Body of pancreas (tissue), 4 donors: ENCODE measurements at regions not wholly inside any gene's neighbourhood (a gene's known extent, or its start where the extent isn't known, plus 50 kb on each side); places are given as distances from the start of the nearest gene placed in this dataset.

Experiments used
- ATAC-seq: fragments of 150-250 bp; one replicate; pipeline ENCODE4 v1.9.1; 2016
- DNase-seq, 4 donors: peaks; one replicate each; pipeline ENCODE4 v3.0.0-alpha.2; 2019
- H3K27ac ChIP-seq, 4 donors: fragments of 200-600 bp; sonication (generic); 1 replicate in 3 of 4; 2 replicates in 1 of 4; pipeline versions ENCODE4 v1.5.1 to v1.6.1; 2016 to 2019; ENCODE audit warnings: mild to moderate bottlenecking in 1 of 4, mixed read lengths in 1 of 4, moderate library complexity in 1 of 4
- H3K27me3 ChIP-seq, 2 donors: fragments of 200-600 bp; sonication (generic); one replicate each; pipeline ENCODE4 v1.6.0; 2016; ENCODE audit warnings: mild to moderate bottlenecking in 1 of 2
- H3K36me3 ChIP-seq, 2 donors: fragments of 200-600 bp; sonication (generic); replicated peaks in 1 of 2; 2 replicates each; pipeline ENCODE4 v1.5.1; 2016; ENCODE audit warnings: low read depth in 2 of 2; ENCODE audit not compliant: insufficient read depth in 1 of 2
- H3K4me1 ChIP-seq: fragments of 200-600 bp; sonication (generic); one replicate; pipeline ENCODE4 v1.6.0; 2016
- H3K4me3 ChIP-seq, 2 donors: fragments of 200-600 bp; sonication (generic); 1 replicate in 1 of 2; 2 replicates in 1 of 2; pipeline ENCODE4 v1.5.1; 2016 to 2019
- H3K9me3 ChIP-seq, 3 donors: fragments of 200-600 bp; sonication (generic); 1 replicate in 2 of 3; 2 replicates in 1 of 3; pipeline ENCODE4 v1.5.1; 2016
- POLR2A ChIP-seq, 3 donors: fragments of 450-650 bp; IDR thresholded peaks; one replicate each; pipeline ENCODE4 v1.6.1; 2016; ENCODE audit warnings: antibody characterized with exemption in 3 of 3, mild to moderate bottlenecking in 2 of 3
- WGBS, 2 donors: methylation state at CpG; one replicate each; pipeline ENCODE4 v1.1.5; 2017; 5-methylcytosine and 5-hydroxymethylcytosine counted together
- intact Hi-C: fragments of 100-400 bp; cut with DNase I; formaldehyde crosslinking; loops from one replicate; pipeline ENCODE4 v1.15.1; 2023
- TF ChIP-seq, protein P1 (sequence below), 7 experiments: fragments of 450-650 bp in 4 of 7; fragments of 200-600 bp in 3 of 7; sonication (generic) in 3 of 7; IDR thresholded peaks; one replicate each; pipeline ENCODE4 v1.5.1; 2016 to 2019; ENCODE audit warnings: antibody characterized with exemption in 7 of 7

DNA sequence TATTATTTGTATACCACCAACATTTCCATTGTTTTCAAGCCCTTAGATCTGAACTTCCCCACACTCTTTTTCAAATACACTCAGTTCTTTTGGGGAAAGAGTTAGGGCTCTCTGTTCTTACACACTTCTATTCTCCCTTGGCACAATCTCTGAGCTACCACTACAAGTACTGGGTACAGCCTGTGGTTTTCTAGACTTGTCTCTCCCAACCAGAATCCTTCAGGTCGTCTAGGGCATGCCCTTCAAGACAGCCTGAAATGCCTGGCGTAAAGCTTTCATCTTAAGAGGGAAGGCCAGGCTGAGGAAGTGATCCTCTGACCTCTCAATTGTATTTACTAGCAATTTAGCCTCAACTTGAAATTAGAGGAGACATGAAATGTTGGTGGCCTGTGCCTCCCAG, 1442.0 kb downstream of the AACS start:
- Histone ChIP-seq H3K36me3 (no peaks in the 10 kb centered on the region), H3K27ac (no peak overlapping the region), H3K4me3 (no peak overlapping the region), H3K4me1 (peaks cover 5% of the 10 kb centered on the region), H3K27me3 (no peaks in the 10 kb centered on the region), H3K9me3 (no peaks in the 10 kb centered on the region)
- DNase-seq (no peak), ATAC-seq (no peak)
- no peak for TF ChIP-seq POLR2A (IDR thresholded peaks at IDR 0.05)
- TF ChIP-seq, protein P1, sequence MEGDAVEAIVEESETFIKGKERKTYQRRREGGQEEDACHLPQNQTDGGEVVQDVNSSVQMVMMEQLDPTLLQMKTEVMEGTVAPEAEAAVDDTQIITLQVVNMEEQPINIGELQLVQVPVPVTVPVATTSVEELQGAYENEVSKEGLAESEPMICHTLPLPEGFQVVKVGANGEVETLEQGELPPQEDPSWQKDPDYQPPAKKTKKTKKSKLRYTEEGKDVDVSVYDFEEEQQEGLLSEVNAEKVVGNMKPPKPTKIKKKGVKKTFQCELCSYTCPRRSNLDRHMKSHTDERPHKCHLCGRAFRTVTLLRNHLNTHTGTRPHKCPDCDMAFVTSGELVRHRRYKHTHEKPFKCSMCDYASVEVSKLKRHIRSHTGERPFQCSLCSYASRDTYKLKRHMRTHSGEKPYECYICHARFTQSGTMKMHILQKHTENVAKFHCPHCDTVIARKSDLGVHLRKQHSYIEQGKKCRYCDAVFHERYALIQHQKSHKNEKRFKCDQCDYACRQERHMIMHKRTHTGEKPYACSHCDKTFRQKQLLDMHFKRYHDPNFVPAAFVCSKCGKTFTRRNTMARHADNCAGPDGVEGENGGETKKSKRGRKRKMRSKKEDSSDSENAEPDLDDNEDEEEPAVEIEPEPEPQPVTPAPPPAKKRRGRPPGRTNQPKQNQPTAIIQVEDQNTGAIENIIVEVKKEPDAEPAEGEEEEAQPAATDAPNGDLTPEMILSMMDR (IDR thresholded peaks at IDR 0.05) = no peak
- intact Hi-C loops = no loop called here
- WGBS, 2 donors = 63 to 66% methylated on average over 2 of the region's 2 CpGs

DNA sequence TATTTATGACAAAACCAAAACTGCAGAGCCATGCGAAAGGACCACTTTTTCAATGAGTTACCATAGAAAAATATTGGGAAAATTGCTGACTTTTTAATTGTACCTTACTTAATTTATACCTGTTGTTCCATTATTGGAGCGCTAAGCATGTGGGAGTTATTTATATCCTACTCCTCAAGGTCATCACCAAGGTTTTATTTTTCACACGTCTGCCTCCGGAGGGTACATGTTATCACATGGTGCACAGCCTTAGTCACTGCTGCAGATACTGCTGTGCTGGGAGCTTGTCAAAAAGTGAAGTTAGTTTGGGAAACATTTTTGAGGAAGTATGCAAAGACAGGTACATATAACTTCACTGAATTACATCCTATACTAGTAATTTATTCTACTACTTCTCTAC, 1444.3 kb downstream of the AACS start:
- intact Hi-C loops = no loop called here
- no peak for ATAC-seq
- Histone ChIP-seq H3K9me3 (no peaks in the 10 kb centered on the region), H3K4me1 (peaks cover 5% of the 10 kb centered on the region), H3K27me3 (no peaks in the 10 kb centered on the region), H3K4me3 (no peak overlapping the region), H3K27ac (no peak overlapping the region), H3K36me3 (no peaks in the 10 kb centered on the region)
- DNase-seq = peak in 3 of 4 donors; percentile 6 to 17 (median 9)
- TF ChIP-seq, protein P1 (IDR thresholded peaks at IDR 0.05) = no peak
- TF ChIP-seq POLR2A (IDR thresholded peaks at IDR 0.05) = no peak
- WGBS, 2 donors = 32 to 36% methylated on average over 4 of the region's 4 CpGs

DNA sequence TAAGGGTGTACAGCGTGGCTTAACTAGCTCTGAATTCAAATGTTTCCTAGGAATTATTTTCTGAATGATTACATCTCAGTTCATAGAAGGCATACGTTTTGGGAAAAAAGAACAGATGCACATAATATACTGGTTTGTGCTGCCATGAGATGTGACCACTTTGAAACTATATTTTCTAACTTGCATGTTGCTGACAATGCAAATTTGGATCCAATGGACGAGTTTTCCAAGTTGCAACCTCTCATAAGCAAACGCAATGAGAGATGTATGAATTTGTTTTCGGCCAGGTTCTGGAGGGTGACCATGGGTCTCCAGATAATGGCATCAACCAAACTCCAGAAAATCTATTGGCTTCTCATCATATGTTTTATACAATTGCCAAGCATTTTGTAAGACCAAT, 1445.4 kb downstream of the AACS start:
- Histone ChIP-seq H3K27me3 (no peaks in the 10 kb centered on the region), H3K9me3 (no peaks in the 10 kb centered on the region), H3K4me1 (peaks cover 5% of the 10 kb centered on the region), H3K27ac (no peak overlapping the region), H3K4me3 (no peak overlapping the region), H3K36me3 (no peaks in the 10 kb centered on the region)
- intact Hi-C loops = no loop called here
- TF ChIP-seq, protein P1 (IDR thresholded peaks at IDR 0.05) = no peak
- TF ChIP-seq POLR2A (IDR thresholded peaks at IDR 0.05) = no peak
- ATAC-seq (no peak), DNase-seq (no peak)
- WGBS, 2 donors = 83 to 92% methylated on average over 5 of the region's 5 CpGs

DNA sequence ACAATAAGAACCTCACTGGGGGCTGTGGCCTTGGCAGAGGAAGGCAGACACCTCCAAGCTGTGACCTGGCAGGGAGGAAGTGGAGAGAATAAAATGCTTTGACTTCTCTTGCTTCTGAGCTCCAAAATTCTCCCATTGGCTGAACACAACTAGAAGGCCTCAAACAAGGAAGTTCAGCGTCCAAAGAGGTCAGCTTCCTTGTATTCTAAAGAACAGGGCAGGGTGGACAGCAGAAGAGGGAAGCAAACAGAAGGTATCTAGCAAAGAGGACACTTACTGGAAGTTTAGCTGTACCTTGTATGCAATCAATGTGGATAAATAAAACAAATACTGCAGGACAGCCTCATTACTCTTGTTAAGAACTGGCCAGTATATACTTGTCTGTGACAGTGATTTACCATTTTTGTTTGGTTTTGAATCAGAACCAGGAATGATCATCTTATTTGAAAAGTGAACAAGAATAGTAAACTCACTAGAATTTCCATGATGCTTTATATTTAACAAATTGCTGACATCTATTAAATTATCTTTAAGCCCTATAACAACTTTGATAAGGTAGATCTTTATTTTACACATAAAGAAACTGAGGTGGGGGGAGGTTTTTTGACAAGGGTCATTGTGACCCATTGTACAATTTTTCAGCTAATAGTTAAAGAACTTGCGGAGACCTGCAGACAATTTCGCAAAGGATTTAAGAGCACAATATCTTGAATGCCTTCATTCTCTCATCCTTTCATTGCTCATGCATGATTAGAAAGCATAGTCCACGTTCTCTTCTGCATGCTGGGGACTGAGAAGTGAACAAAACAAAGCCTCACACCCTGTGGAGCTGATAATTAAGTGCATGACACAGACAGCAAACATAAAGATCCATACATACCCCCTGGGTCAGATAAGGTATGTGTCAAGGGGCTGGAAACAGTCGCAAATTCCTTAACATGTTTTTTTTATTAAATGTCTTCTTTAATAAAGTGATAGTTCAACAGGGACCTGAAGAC, 1448.0 kb downstream of the AACS start:
- DNase-seq (no peak), ATAC-seq (no peak)
- no peak overlapping the region for H3K27ac ChIP-seq
- H3K9me3 ChIP-seq = no peaks in the 10 kb centered on the region
- no peaks in the 10 kb centered on the region for H3K36me3 ChIP-seq
- no peak overlapping the region for H3K4me3 ChIP-seq
- peaks cover 5% of the 10 kb centered on the region for H3K4me1 ChIP-seq
- 69 to 85% methylated on average over 5 of the region's 5 CpGs for WGBS, 2 donors
- intact Hi-C loops = no loop called here
- no peaks in the 10 kb centered on the region for H3K27me3 ChIP-seq
- TF ChIP-seq POLR2A (IDR thresholded peaks at IDR 0.05) = no peak
- TF ChIP-seq, protein P1 (IDR thresholded peaks at IDR 0.05) = no peak
